SK-MEL-5 (cell line): ENCODE measurements at regions not wholly inside any gene's neighbourhood (a gene's known extent, or its start where the extent isn't known, plus 50 kb on each side); places are given as distances from the start of the nearest gene placed in this dataset.

ENCODE experiments used
- DNase-seq: peaks from one replicate; pipeline ENCODE4 v3.0.0-alpha.2; 2016; ENCODE audit warnings: low read depth, low spot score
- in situ Hi-C: cut with HindIII; loops from 2 replicates; pipeline ENCODE4 v1.10.0; 2016; ENCODE audit warnings: low sequenced_read_pairs, high pct_unique_total_duplicates, low pct_unique_long_range_greater_than_20kb

GRCh38 chr14:23694949-23695663 is 58.9 kb downstream of the DHRS2 start:
- in situ Hi-C loops: no loop called here

GRCh38 chr14:23695664-23695999 is 59.5 kb downstream of the DHRS2 start:
- in situ Hi-C loops: no loop called here
- no peak for DNase-seq

More at GRCh38 chr14:23694949-23695663, 58.9 kb downstream of the DHRS2 start:
- no peak for DNase-seq

GRCh38 chr14:23696701-23697239 is 60.6 kb downstream of the DHRS2 start:
- no peak for DNase-seq
- in situ Hi-C loops: no loop called here

GRCh38 chr14:23697680-23698079 is 61.5 kb downstream of the DHRS2 start:
- in situ Hi-C loops: no loop called here
- DNase-seq: no peak

GRCh38 chr14:23702656-23703426 is 66.7 kb downstream of the DHRS2 start:
- no peak for DNase-seq
- in situ Hi-C loops: no loop called here

GRCh38 chr14:23704890-23705289 is 68.7 kb downstream of the DHRS2 start:
- DNase-seq: peak; percentile 13
- in situ Hi-C loops: no loop called here

GRCh38 chr14:23707415-23707814 is 71.3 kb downstream of the DHRS2 start:
- DNase-seq: no peak
- in situ Hi-C loops: no loop called here

- in situ Hi-C loops: no loop called here
- no peak for DNase-seq
Measured at GRCh38 chr14:23708343-23708742, 72.2 kb downstream of the DHRS2 start.

GRCh38 chr14:23709923-23710322 is 73.8 kb downstream of the DHRS2 start:
- DNase-seq: no peak
- in situ Hi-C loops: no loop called here

GRCh38 chr14:23712287-23712686 is 76.1 kb downstream of the DHRS2 start:
- DNase-seq: no peak
- in situ Hi-C loops: no loop called here

- in situ Hi-C loops: no loop called here
Measured at GRCh38 chr14:23719225-23719985, 83.2 kb downstream of the DHRS2 start.

GRCh38 chr14:23722675-23723074 is 86.5 kb downstream of the DHRS2 start:
- in situ Hi-C loops: no loop called here

More at GRCh38 chr14:23719225-23719985, 83.2 kb downstream of the DHRS2 start:
- no peak for DNase-seq

GRCh38 chr14:23723911-23724310 is 87.7 kb downstream of the DHRS2 start:
- in situ Hi-C loops: no loop called here
- DNase-seq: no peak

More at GRCh38 chr14:23722675-23723074, 86.5 kb downstream of the DHRS2 start:
- DNase-seq: peak; percentile 51

- in situ Hi-C loops: no loop called here
- DNase-seq: no peak
Measured at GRCh38 chr14:23725528-23725927, 89.4 kb downstream of the DHRS2 start.

GRCh38 chr14:23725980-23726710 is 90.0 kb downstream of the DHRS2 start:
- in situ Hi-C loops: no loop called here
- DNase-seq: no peak

- DNase-seq: peak; percentile 63
- in situ Hi-C loops: no loop called here
Measured at GRCh38 chr14:23727566-23728335, 91.6 kb downstream of the DHRS2 start.

GRCh38 chr14:23728791-23729190 is 92.6 kb downstream of the DHRS2 start:
- in situ Hi-C loops: no loop called here
- no peak for DNase-seq
